GM21737 (cell line): ENCODE measurements at regions not wholly inside any gene's neighbourhood (a gene's known extent, or its start where the extent isn't known, plus 50 kb on each side); places are given as distances from the start of the nearest gene placed in this dataset.
A peak's percentile ranks its signal among the peaks of the same experiment; 100 is the strongest.
"Not testable (repeated sequence)": the region's sequence is repeated elsewhere in the genome, so short reads cannot be mapped to it uniquely, and the experiment has no call there.

Experiments used
- ATAC-seq: cut with Tn5 transposase; IDR thresholded peaks from one replicate; pipeline ENCODE4 v1.9.1; 2021; ENCODE audit warnings: mild to moderate bottlenecking, moderate library complexity; ENCODE audit not compliant: unreplicated experiment

GRCh38 chr21:5065240-5066211, 5455.9 kb upstream of the TPTE start:
- peak; percentile 92 for ATAC-seq

DNA sequence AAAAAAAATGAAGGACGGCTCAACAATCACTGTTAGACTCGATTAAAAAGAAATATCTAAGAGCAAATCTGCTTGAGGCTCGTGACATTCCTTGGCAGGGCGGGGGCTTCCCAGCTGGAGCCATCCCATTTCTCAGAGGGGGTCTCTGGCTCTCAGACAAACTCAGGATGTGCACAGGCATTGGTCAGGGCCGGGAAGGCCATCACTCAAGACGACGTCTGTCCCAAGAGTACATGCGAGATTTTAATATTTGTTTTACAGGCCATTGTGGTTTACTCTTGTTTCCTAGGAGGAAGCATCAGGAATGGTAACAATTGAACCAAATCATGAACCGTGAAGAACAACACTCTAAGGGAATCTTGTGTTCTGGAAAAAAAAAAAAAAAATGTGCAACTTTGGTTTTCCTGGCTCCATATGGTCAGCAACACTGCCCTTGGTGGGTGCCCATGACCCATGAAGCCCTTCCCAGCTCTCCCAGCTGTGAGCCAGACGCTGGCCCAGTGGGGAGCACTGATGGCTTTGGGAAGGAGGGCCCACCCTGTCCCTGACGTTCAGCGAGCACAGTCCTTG, 5454.6 kb upstream of the TPTE start:
- not testable (repeated sequence) for ATAC-seq

DNA sequence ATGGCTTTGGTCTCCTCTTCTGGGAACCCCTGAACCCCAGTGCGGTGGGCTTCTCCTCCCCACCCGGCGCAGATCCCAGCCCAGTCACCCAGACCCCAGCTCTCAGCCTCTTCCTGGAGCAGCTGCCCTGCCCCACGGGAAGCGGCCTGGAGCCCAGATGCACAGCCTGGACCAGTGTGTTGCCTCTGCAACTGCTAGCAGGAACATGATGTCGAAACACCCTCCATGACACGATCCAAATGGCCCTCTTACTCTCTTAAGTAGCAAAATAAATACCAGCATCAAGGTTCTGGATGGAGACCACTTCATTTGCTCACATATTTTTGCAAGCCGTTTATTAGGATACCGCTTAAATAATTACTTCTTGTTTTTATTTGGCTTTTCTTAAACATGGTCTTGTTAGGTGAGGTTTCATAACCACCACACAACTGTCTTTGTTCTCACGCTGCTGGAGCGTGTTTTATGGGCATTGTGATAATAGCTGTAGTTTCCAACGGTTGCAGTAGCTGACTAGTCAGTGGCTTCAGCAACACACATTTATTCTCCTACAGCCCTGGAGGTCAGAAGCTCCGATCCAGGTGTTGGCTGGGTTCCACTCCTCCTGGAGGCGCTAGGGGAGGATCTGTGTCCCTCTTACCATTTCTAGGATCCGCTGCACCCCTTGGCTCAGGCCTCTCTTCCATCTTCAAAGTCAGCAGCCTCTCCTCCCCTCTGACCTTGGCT, 5453.9 kb upstream of the TPTE start:
- not testable (repeated sequence) for ATAC-seq

- not testable (repeated sequence) for ATAC-seq
These were observed 5452.7 kb upstream of the TPTE start for GRCh38 chr21:5068649-5069048.

- ATAC-seq: not testable (repeated sequence)
These were observed 5450.2 kb upstream of the TPTE start for GRCh38 chr21:5071180-5071579.

DNA sequence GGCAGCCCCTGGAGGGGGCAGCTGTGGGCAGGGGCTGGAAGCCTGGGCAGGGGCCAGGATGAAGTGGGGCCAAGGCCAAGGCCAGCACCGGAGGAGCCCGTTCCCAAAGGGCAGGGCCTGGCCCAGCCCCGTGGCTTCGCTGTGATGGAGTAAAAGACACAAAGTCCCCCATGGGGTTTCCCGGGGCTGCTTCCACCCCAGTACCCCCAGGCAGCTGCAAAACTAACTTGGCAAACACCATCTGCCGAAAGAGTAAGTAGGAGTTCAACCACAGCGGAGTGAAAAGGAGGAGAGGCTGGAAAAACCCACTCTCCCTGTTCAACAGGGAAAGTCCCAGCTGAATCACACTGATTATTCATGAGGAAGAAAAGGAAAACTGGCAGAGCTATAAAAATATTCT, 5444.5 kb upstream of the TPTE start:
- not testable (repeated sequence) for ATAC-seq

- ATAC-seq: not testable (repeated sequence)
These were observed 5442.0 kb upstream of the TPTE start for GRCh38 chr21:5079361-5079760.

DNA sequence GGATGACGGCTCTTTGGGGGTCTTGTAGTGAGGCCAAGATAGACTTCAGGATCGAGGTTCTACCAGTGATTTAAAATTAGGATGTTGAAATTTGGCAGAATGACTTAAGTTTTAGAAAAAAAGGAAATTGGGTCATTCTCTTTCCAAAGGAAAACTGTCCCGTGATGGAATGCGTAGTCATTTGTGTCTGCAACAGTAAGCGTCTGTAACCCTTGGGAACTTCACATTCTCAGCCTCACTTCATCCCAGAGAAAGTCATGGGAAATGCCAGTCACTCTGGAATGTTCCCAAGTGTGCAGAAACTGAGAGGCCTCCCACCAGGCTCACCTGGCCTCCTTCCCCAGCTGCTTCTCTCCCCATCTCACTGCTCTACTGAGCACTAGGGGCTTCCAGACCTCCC, 5441.4 kb upstream of the TPTE start:
- ATAC-seq: not testable (repeated sequence)

GRCh38 chr21:5084246-5084645, 5437.1 kb upstream of the TPTE start:
- not testable (repeated sequence) for ATAC-seq

- not testable (repeated sequence) for ATAC-seq
These were observed 5435.9 kb upstream of the TPTE start for GRCh38 chr21:5085456-5085855.

GRCh38 chr21:5086416-5086815, 5435.0 kb upstream of the TPTE start:
- ATAC-seq: peak; percentile 45

GRCh38 chr21:5088820-5089219, 5432.6 kb upstream of the TPTE start:
- ATAC-seq: not testable (repeated sequence)

- ATAC-seq: not testable (repeated sequence)
These were observed 5431.8 kb upstream of the TPTE start for GRCh38 chr21:5089399-5090089.

DNA sequence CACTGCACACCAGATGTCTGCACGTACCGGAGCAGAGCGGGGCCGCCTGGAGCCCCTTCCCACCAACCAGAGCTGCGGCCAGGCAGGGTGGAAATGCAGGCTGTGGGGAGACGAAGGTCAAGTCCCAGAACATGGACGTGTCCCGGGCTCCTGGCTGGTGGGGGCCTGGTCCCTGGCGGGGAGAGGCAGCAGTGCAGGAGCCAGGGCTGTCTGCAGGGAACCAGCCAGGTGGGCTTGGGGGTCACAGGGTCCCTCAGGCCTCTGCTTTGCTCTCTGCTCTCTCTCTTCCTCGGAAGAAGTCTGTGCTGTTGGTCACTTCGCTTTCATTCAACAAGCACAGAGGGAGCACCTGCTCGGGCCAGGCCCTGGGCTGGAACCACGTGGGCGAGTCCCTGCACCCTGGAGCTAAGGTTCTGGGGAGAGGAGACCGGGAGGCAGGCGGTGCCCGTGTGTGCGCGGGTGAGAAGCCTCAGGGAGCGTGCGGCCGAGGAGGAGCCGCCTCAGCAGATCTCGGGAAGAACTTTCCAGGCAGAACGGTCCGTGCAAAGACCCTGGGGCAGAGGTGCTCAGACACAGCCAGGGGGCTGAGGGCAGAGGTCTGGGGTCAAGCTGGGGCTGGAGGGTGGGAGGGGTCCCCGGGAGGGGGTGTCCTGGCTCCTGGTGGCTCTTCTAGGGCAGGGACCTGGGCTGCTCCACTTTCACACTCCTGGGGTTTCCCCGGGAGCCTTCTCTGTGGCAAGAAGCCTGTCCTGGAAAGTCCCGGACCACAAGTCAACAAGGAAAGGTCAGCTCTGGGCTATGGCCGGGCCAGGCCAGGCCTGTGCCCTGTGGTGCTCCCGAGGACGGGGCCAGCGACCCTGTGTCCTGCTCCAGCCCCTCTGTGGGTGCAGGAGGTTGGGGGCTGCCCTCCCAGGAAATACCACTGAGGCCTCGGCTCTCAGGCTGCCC, 5431.0 kb upstream of the TPTE start:
- ATAC-seq: not testable (repeated sequence)

GRCh38 chr21:5091274-5091673, 5430.1 kb upstream of the TPTE start:
- not testable (repeated sequence) for ATAC-seq

DNA sequence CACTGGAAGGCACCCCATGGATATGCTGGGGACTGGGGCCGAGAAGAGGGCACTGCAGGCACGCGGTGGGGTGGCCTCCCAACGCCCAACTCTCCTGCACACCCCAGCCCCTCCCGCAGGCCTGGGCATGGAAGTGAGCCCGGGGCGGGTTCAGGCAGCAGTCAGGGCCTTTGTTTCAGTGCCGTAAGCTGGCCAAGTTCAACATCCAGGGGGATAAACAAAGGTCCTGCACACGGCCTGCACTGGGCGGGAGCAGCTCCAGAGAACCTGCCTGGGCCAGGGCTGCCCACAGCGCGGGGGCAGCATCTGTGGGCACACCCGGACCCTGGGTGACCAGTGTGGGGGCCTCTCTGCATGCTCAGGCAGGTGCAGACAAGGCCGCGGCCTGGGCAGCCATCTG, 5425.8 kb upstream of the TPTE start:
- ATAC-seq: not testable (repeated sequence)

GRCh38 chr21:5098010-5098743, 5423.2 kb upstream of the TPTE start:
- ATAC-seq: not testable (repeated sequence)

DNA sequence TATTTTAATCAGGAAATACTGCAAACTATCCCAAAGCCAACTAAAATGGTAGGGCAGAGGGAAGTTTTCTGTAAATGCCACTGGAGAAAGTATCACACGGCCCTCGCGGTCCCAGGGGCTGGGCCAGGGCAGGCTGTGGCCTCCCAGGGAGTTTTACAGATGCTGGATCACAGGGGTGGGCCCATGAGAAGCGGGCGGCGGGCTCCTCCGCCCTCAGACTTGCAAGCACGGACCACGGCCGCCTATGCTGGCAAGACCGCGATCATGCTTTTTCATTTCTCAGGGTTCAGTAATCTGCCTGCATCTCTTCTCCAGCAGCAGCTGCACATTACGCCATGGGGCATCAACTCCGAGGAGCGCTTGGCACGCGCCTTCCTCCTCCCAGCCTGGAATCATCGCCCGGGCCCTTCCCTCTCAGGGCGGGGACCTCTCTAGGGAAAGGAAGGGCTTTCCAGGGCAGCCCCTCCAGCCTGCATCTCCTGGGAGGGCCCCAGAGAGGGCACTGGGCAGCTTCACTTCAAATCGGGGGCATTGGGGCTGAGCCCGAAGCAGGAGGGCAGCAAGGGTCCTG, 5420.7 kb upstream of the TPTE start:
- not testable (repeated sequence) for ATAC-seq

GRCh38 chr21:5101749-5102148, 5419.6 kb upstream of the TPTE start:
- not testable (repeated sequence) for ATAC-seq
